PFSK-1 (cell line): ENCODE measurements at regions not wholly inside any gene's neighbourhood (a gene's known extent, or its start where the extent isn't known, plus 50 kb on each side); places are given as distances from the start of the nearest gene placed in this dataset.

Experiments used
- FOXP2 ChIP-seq: optimal IDR thresholded peaks from 2 replicates; pipeline ENCODE3; 2011; ENCODE audit warnings: borderline replicate concordance, control low read depth, inconsistent platforms; ENCODE audit not compliant: insufficient read depth; ENCODE audit errors: extremely low read length, extremely low read depth
- POLR2AphosphoS5 ChIP-seq: IDR thresholded peaks from 2 replicates; pipeline ENCODE4 v1.6.1; 2012; ENCODE audit warnings: low read depth, mild to moderate bottlenecking, control low read depth, low read length, moderate library complexity
- SIN3A ChIP-seq: IDR thresholded peaks from 2 replicates; pipeline ENCODE4 v1.6.1; 2012; ENCODE audit warnings: mild to moderate bottlenecking, low read length, moderate library complexity, borderline replicate concordance; ENCODE audit not compliant: insufficient read depth
- TAF1 ChIP-seq: IDR thresholded peaks from 2 replicates; pipeline ENCODE4 v1.6.1; 2012; ENCODE audit warnings: low read length, control low read depth, borderline replicate concordance; ENCODE audit not compliant: insufficient read depth
- TF ChIP-seq, protein P1 (sequence below), 2 experiments: IDR thresholded peaks; 2 replicates each; pipeline versions ENCODE4 v1.6.1 to v1.8.0; 2011 to 2012; ENCODE audit warnings: low read depth in 2 of 2, low read length in 2 of 2, control low read depth in 1 of 2, inconsistent platforms in 1 of 2, mild to moderate bottlenecking in 1 of 2, moderate library complexity in 1 of 2; ENCODE audit not compliant: insufficient read depth in 1 of 2

DNA sequence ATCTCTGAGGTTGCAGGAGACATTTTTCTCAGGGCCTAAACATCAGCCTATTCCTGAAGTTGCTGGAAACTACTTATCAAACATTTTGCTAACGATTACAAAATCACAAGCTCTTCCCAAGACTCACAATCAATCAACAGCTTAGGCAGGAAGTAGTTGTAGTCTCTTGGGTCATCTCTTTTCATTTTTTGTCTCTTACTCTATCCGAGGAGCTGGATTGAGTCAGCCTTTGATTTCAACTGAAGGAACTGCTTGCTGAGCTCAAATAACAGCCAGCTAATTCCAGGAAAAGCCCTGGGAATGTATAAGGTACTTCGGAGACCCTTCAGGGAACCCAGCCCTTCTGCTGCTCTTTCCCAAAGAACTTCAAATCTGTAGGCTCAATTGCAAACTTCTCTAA is 398.9 kb downstream of the PLK2 start:
- no peak for TF ChIP-seq POLR2AphosphoS5
- no peak for TF ChIP-seq SIN3A
- TF ChIP-seq TAF1: no peak
- TF ChIP-seq, protein P1, sequence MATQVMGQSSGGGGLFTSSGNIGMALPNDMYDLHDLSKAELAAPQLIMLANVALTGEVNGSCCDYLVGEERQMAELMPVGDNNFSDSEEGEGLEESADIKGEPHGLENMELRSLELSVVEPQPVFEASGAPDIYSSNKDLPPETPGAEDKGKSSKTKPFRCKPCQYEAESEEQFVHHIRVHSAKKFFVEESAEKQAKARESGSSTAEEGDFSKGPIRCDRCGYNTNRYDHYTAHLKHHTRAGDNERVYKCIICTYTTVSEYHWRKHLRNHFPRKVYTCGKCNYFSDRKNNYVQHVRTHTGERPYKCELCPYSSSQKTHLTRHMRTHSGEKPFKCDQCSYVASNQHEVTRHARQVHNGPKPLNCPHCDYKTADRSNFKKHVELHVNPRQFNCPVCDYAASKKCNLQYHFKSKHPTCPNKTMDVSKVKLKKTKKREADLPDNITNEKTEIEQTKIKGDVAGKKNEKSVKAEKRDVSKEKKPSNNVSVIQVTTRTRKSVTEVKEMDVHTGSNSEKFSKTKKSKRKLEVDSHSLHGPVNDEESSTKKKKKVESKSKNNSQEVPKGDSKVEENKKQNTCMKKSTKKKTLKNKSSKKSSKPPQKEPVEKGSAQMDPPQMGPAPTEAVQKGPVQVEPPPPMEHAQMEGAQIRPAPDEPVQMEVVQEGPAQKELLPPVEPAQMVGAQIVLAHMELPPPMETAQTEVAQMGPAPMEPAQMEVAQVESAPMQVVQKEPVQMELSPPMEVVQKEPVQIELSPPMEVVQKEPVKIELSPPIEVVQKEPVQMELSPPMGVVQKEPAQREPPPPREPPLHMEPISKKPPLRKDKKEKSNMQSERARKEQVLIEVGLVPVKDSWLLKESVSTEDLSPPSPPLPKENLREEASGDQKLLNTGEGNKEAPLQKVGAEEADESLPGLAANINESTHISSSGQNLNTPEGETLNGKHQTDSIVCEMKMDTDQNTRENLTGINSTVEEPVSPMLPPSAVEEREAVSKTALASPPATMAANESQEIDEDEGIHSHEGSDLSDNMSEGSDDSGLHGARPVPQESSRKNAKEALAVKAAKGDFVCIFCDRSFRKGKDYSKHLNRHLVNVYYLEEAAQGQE (IDR thresholded peaks at IDR 0.05; ENCODE audit: insufficient read depth in 1 of 2, low read depth in 2 of 2, low read length in 2 of 2): no peak
- TF ChIP-seq FOXP2: no peak
